Dendritic cell treated with granulocyte-macrophage colony-stimulating factor and Interleukin-4, amounts not matched to agents 40 ng/mL and 50 ng/mL, for 4 days (primary cell): ENCODE measurements at regions not wholly inside any gene's neighbourhood (a gene's known extent, or its start where the extent isn't known, plus 50 kb on each side); places are given as distances from the start of the nearest gene placed in this dataset.

Experiments
- H3K27ac Mint-ChIP-seq: one replicate; pipeline ENCODE4 v1.8.0; 2022; ENCODE audit warnings: mild to moderate bottlenecking, mixed read lengths
- H3K27me3 Mint-ChIP-seq: one replicate; pipeline ENCODE4 v1.8.0; 2022; ENCODE audit warnings: mild to moderate bottlenecking, mixed read lengths
- H3K36me3 Mint-ChIP-seq: one replicate; pipeline ENCODE4 v1.8.0; 2022; ENCODE audit warnings: low read depth, mixed read lengths
- H3K4me1 Mint-ChIP-seq: one replicate; pipeline ENCODE4 v1.8.0; 2022; ENCODE audit warnings: low read depth, mixed read lengths
- H3K4me3 Mint-ChIP-seq: one replicate; pipeline ENCODE4 v1.8.0; 2022; ENCODE audit warnings: mild to moderate bottlenecking, moderate library complexity, mixed read lengths
- H3K9me3 Mint-ChIP-seq: one replicate; pipeline ENCODE4 v1.8.0; 2022; ENCODE audit warnings: mixed read lengths
- intact Hi-C: fragments of 100-400 bp; cut with micrococcal nuclease; formaldehyde crosslinking; loops from one replicate; pipeline ENCODE4 v1.15.0; 2022

DNA sequence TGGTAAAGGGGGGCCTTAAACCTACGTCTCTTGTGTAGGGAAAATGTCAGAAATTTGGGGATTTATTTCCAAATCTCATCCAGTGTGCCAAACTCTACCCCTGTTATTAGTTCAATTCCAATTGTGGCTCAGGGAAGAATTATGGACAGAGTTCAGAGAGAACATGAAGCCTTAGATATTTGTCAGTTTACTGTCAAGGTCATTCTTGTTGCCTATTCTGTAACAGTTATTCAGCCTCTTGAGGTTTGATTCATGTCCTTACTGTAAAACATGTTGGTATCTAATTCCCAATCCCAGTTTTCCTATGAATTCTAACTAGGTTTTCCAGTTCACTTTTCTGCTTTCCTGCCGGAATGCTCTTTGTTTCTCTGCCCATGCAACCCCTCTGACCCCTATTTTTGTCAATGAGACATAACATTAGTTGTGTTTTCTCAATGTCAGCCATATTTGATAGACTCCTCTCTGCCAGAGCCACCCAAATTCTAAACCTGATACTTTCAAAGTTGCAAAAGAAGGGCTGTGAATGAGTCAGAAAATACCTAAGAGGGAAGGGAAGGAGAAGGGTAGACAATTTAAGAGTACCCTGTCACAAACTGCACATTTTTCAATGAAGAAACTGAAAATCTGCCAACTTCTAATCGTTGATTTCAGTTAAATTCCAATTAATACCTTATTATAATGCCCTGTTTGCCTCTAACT, 52.4 kb downstream of the ATOSA start:
- Mint-ChIP-seq H3K9me3 (no peaks in the 10 kb centered on the region), H3K27me3 (no peaks in the 10 kb centered on the region), H3K4me3 (no peak overlapping the region), H3K27ac (no peak overlapping the region), H3K36me3 (peaks cover 58% of the 10 kb centered on the region), H3K4me1 (no peaks in the 10 kb centered on the region)
- intact Hi-C loops = no loop called here

DNA sequence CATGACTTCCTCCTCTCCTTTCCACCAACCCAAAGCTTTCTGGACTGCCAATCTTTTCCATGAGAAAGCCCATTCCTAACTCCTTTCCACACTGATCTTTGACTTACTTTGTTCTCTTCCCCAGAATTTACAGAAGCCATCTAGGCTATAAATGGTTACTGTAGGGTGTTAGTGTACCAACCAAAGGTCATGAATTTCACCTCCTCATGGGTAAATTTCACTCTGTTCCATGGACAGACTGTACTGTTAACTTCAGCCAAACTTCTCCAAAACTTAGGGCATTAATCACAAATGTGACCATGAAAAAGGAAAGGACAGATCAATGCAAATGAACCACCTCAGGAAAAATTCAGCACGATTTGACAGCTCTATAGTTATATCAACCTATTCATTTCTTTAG, 54.9 kb downstream of the ATOSA start:
- Mint-ChIP-seq H3K36me3 (peaks cover 71% of the 10 kb centered on the region), H3K9me3 (no peaks in the 10 kb centered on the region), H3K27me3 (no peaks in the 10 kb centered on the region), H3K4me3 (no peak overlapping the region), H3K27ac (no peak overlapping the region), H3K4me1 (no peaks in the 10 kb centered on the region)
- intact Hi-C loops = no loop called here

DNA sequence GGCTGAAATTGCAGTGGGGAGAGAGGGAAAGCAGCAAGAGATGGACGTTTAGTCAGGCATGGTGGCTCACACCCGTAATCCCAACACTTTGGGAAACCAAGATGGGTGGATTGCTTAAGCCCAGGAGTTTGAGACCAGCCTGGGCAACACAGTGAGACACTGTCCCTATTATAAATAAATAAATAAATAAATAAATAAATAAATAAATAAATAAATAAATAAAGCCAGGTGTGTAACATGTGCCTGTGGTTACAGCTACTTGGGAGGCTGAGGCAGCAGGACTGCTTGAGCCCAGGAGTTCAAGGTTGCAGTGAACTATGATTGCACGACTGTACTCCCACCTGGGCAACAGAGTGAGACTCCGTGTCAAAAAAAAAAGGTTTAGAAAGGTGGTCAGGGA, 54.0 kb upstream of the ARPP19 start:
- H3K36me3 Mint-ChIP-seq = peaks cover 80% of the 10 kb centered on the region
- H3K27ac Mint-ChIP-seq = no peak overlapping the region
- intact Hi-C loops = loop anchor here (1.0 kb wide), 1 partner anchor 23 kb away; no protein-coding TSS in a partner anchor
- no peaks in the 10 kb centered on the region for H3K9me3 Mint-ChIP-seq
- H3K4me1 Mint-ChIP-seq = no peaks in the 10 kb centered on the region
- no peaks in the 10 kb centered on the region for H3K27me3 Mint-ChIP-seq
- H3K4me3 Mint-ChIP-seq = no peak overlapping the region

DNA sequence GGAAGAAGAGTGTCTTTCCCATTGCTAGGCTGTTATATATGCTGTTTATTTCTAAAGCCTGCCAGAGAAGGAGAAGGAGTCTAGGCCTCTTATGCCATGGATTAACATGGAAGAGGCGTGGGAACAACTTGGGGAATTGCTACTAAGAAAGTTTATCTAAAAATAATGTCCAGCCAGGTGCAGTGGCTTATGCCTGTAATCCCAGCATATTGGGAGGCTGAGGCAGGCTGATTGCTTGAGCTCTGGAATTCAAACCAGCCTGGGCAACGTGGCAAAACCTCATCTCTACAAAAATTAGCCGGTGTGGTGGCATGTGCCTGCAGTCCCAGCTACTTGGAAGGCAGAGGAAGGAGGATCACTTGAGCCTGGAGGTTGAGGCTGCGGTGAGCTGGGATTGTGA, 51.7 kb upstream of the ARPP19 start:
- Mint-ChIP-seq H3K9me3 (no peaks in the 10 kb centered on the region), H3K27me3 (no peaks in the 10 kb centered on the region), H3K27ac (no peak overlapping the region), H3K36me3 (peaks cover 84% of the 10 kb centered on the region), H3K4me3 (no peak overlapping the region), H3K4me1 (no peaks in the 10 kb centered on the region)
- intact Hi-C loops = no loop called here
